ENCODE measurements at regions not wholly inside any gene's neighbourhood (a gene's known extent, or its start where the extent isn't known, plus 50 kb on each side); places are given as distances from the start of the nearest gene placed in this dataset.
"Not testable (repeated sequence)": the region's sequence is repeated elsewhere in the genome, so short reads cannot be mapped to it uniquely, and the experiment has no call there.

- no peak for DNase-seq
- Histone ChIP-seq H3K9me3 (no peaks in the 10 kb centered on the region), H3K36me3 (no peaks in the 10 kb centered on the region), H3K27me3 (no peaks in the 10 kb centered on the region), H3K27ac (no peak overlapping the region), H3K4me1 (no peaks in the 10 kb centered on the region), H3K4me3 (no peak overlapping the region)
- TF ChIP-seq, protein P1, sequence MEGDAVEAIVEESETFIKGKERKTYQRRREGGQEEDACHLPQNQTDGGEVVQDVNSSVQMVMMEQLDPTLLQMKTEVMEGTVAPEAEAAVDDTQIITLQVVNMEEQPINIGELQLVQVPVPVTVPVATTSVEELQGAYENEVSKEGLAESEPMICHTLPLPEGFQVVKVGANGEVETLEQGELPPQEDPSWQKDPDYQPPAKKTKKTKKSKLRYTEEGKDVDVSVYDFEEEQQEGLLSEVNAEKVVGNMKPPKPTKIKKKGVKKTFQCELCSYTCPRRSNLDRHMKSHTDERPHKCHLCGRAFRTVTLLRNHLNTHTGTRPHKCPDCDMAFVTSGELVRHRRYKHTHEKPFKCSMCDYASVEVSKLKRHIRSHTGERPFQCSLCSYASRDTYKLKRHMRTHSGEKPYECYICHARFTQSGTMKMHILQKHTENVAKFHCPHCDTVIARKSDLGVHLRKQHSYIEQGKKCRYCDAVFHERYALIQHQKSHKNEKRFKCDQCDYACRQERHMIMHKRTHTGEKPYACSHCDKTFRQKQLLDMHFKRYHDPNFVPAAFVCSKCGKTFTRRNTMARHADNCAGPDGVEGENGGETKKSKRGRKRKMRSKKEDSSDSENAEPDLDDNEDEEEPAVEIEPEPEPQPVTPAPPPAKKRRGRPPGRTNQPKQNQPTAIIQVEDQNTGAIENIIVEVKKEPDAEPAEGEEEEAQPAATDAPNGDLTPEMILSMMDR (IDR thresholded peaks at IDR 0.05), result no peak
- TF ChIP-seq POLR2A (IDR thresholded peaks at IDR 0.05), result no peak
These were observed 165.2 kb upstream of the MYRIP start for GRCh38 chr3:39644176-39644575.

DNA sequence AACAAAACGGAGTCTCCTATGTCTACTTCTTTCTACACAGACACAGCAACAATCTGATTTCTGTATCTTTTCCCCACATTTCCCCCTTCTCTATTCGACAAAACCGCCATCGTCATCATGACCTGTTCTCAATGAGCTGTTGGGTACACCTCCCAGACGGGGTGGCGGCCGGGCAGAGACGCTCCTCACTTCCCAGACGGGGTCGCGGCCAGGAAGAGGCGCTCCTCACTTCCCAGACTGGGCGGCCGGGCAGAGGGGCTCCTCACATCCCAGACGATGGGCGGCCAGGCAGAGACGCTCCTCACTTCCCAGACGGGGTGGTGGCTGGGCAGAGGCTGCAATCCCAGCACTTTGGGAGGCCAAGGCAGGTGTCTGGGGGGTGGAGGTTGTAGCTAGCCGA lies 158.2 kb upstream of the MYRIP start:
- not testable (repeated sequence) for H3K27ac ChIP-seq, H3K4me3 ChIP-seq, H3K36me3 ChIP-seq, H3K27me3 ChIP-seq, H3K4me1 ChIP-seq, DNase-seq, H3K9me3 ChIP-seq

DNA sequence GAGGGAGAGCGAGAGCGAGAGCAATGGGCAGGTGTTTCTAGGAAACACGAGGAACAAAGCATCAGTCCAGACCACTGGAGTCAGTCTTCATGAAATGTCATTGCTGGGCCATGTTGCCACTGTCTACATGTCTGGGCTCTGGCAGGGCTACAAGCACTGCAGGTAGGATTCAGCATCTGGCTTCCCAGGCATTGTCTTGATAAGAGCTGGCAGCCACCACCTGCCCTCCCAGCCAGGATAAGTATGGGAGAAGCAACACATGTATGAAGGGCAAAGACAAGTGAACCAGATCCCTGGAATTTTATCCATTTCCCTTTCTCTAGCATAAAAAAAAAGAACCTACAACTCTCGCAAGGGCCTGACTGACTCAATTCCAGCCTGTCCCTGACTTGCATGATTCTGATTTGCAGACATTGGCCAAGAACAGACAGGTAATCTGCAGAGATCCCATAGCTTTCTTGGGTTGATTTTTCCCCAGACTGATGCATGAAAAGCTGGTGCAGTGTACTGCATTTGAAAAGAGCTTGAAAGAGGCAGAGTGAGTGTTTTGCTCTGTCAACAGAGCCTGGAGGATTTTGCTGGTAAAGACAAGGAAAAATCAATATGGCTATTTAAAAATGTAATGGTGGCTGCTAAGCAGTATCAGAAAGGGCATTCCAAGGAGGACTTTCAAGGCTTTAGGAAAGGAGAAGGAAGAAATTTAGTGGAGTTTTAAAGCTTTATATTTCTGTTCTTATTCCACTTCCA lies 157.2 kb upstream of the MYRIP start:
- no peak overlapping the region for H3K27ac ChIP-seq
- no peaks in the 10 kb centered on the region for H3K9me3 ChIP-seq
- H3K36me3 ChIP-seq, result no peaks in the 10 kb centered on the region
- H3K4me1 ChIP-seq, result no peaks in the 10 kb centered on the region
- H3K4me3 ChIP-seq, result no peak overlapping the region
- TF ChIP-seq, protein P1 (IDR thresholded peaks at IDR 0.05), result no peak
- no peak for DNase-seq
- no peaks in the 10 kb centered on the region for H3K27me3 ChIP-seq

- H3K27me3 ChIP-seq, H3K4me1 ChIP-seq, DNase-seq, H3K9me3 ChIP-seq, H3K4me3 ChIP-seq, H3K27ac ChIP-seq, H3K36me3 ChIP-seq: not testable (repeated sequence)
These were observed 153.7 kb upstream of the MYRIP start for GRCh38 chr3:39655718-39656117.

DNA sequence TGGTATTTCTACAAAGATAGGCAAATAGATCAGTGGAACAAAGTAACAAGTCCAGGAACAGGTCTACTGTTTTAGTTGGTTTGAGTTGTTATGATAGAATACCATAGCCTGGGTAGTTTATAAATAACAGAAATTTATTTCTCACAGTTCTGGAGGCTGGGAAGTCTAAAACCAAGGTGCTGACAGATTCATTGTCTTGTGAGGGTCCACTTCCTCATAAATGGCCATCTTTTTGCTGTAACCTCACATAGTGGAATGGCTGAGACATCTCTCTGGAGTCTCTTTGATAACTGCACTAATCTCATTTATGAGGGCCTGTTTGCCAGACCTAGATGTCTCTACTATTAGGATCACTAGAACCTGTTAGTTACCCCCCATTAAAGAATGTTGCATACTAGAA lies 152.3 kb upstream of the MYRIP start:
- H3K4me1 ChIP-seq, result no peaks in the 10 kb centered on the region

DNA sequence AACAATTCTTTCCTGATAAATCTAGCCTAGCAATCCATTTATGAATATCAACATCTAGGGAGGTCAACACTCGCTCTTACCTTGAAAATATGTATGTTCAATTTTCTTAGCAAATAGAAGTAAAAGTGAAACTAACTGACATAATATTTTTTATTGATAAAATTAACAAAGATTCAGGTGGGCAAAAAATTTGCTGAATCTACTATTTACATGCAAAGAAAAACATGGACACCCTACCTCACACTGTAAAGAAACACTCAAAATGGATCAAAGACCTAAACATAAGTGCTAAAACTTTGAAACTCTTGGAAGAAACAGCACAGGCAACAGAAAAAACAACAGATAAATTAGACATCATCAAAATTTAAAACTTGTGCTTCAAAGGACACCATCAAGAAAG lies 151.6 kb upstream of the MYRIP start:
- Histone ChIP-seq H3K4me1 (no peaks in the 10 kb centered on the region), H3K27ac (no peak overlapping the region), H3K9me3 (no peaks in the 10 kb centered on the region), H3K4me3 (no peak overlapping the region), H3K36me3 (no peaks in the 10 kb centered on the region), H3K27me3 (no peaks in the 10 kb centered on the region)
- no peak for TF ChIP-seq POLR2A (IDR thresholded peaks at IDR 0.05)
- TF ChIP-seq, protein P1 (IDR thresholded peaks at IDR 0.05), result no peak
- no peak for DNase-seq

More for the DNA sequence above, 152.3 kb upstream of the MYRIP start:
- Histone ChIP-seq H3K9me3 (no peaks in the 10 kb centered on the region), H3K36me3 (no peaks in the 10 kb centered on the region), H3K4me3 (no peak overlapping the region), H3K27ac (no peak overlapping the region), H3K27me3 (no peaks in the 10 kb centered on the region)
- TF ChIP-seq, protein P1 (IDR thresholded peaks at IDR 0.05), result no peak
- no peak for TF ChIP-seq POLR2A (IDR thresholded peaks at IDR 0.05)
- DNase-seq, result no peak

DNA sequence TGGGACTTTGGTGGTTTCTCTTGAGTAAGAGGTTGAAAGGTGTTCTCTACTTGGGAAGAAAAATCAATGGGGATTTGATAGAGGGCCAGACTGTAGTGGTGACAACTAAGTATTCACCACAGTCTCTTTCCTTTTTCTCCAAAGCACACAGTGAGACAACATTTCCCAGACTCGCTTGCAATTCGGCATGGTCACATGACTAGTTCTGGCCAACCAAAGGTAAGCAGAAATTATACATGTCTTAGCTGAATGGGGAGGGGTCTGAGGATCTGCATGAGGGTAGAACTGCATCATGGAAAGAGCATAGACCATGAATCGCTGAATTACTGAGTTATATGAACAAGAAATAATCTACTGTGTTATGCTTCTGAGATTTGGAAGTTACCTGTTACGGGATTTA lies 144.5 kb upstream of the MYRIP start:
- Histone ChIP-seq H3K9me3 (no peaks in the 10 kb centered on the region), H3K27me3 (no peaks in the 10 kb centered on the region), H3K27ac (no peak overlapping the region), H3K4me3 (no peak overlapping the region), H3K36me3 (no peaks in the 10 kb centered on the region), H3K4me1 (no peaks in the 10 kb centered on the region)
- no peak for TF ChIP-seq POLR2A (IDR thresholded peaks at IDR 0.05)
- TF ChIP-seq, protein P1 (IDR thresholded peaks at IDR 0.05), result no peak
- DNase-seq, result no peak

Data from Peyer's patch (tissue), 4 donors.